Adrenal gland (tissue), 9 donors: ENCODE measurements at regions not wholly inside any gene's neighbourhood (a gene's known extent, or its start where the extent isn't known, plus 50 kb on each side); places are given as distances from the start of the nearest gene placed in this dataset.

Experiments used
- DNase-seq, 7 donors: peaks; one replicate each; pipeline ENCODE4 v3.0.0-alpha.2; 2019 to 2020
- H3K27ac ChIP-seq, 5 donors: fragments of 200-600 bp; sonication (generic) in 4 of 5; 1 replicate in 3 of 5; 2 replicates in 2 of 5; pipeline versions ENCODE4 v1.5.1 to v1.8.0; 2016 to 2020; ENCODE audit warnings: mild to moderate bottlenecking in 1 of 5
- H3K27me3 ChIP-seq: fragments of 200-600 bp; 2 replicates; pipeline ENCODE4 v1.8.0; 2021
- H3K36me3 ChIP-seq, 2 donors: fragments of 200-600 bp; replicated peaks in 1 of 2; 1 replicate in 1 of 2; 2 replicates in 1 of 2; pipeline versions ENCODE4 v1.5.1 to v1.8.0; 2018 to 2022
- H3K4me1 ChIP-seq, 2 donors: fragments of 200-600 bp; replicated peaks in 1 of 2; 1 replicate in 1 of 2; 2 replicates in 1 of 2; pipeline versions ENCODE4 v1.5.1 to v1.8.0; 2018 to 2021
- H3K4me3 ChIP-seq, 4 donors: fragments of 200-600 bp; sonication (generic) in 3 of 4; one replicate each; pipeline ENCODE4 v1.5.1; 2016 to 2018
- H3K9me3 ChIP-seq, 3 donors: fragments of 200-600 bp; sonication (generic) in 1 of 3; replicated peaks in 1 of 3; 1 replicate in 2 of 3; 2 replicates in 1 of 3; pipeline versions ENCODE4 v1.5.1 to v1.8.0; 2016 to 2021
- POLR2A ChIP-seq, 2 donors: fragments of 450-650 bp; IDR thresholded peaks; one replicate each; pipeline ENCODE4 v1.6.1; 2017; ENCODE audit warnings: antibody characterized with exemption in 2 of 2, mild to moderate bottlenecking in 2 of 2, moderate library complexity in 1 of 2
- WGBS, 4 donors: extraction: QIAGEN DNeasy Blood & Tissue Kit in 2 of 4; methylation state at CpG; one replicate each; pipeline versions ENCODE4 v1.1.5 to v1.1.7; 2013 to 2017; 5-methylcytosine and 5-hydroxymethylcytosine counted together
- intact Hi-C, 2 donors: fragments of 100-400 bp; cut with DNase I; formaldehyde crosslinking; loops; one replicate each; pipeline versions ENCODE4 v1.14.1 to v1.15.0; 2022 to 2023
- TF ChIP-seq, protein P1 (sequence below), 6 experiments: fragments of 450-650 bp in 4 of 6; fragments of 200-600 bp in 2 of 6; sonication (generic) in 1 of 6; IDR thresholded peaks; 1 replicate in 5 of 6; 2 replicates in 1 of 6; pipeline versions ENCODE4 v1.5.1 to v1.8.0; 2016 to 2021; ENCODE audit warnings: antibody characterized with exemption in 6 of 6, mild to moderate bottlenecking in 2 of 6, moderate library complexity in 1 of 6
- donor health status: healthy with polysubstance abuse.
- donor health status: Bipolar disorder and iron deficiency.
- donor health status: DM: yes; HTN: yes; CAD: no.
- donor health status: DM: no; HTN: no; CAD: no.
- donor health status: DM: no; HTN: no; CAD: no.

DNA sequence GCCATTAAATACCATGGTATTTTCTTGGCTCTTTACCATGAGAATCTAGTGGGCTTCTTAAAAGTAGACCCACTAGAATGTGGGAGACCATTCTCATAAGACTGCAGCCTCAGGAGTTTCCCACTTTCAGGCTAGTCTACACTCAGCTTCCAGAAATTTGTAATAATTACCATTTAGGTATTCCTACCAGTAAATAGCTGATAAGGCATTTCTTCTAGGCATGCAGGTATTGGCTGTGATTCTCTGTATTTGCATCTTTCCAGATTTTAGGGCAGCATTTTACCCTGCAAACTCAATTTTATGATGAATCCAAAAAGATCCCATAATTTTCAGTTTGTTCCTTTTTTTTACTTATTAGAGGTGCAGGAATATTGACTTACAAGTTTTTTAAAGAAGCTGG is 496.6 kb downstream of the TRAM1L1 start:
- no peak for TF ChIP-seq POLR2A (IDR thresholded peaks at IDR 0.05)
- TF ChIP-seq, protein P1, sequence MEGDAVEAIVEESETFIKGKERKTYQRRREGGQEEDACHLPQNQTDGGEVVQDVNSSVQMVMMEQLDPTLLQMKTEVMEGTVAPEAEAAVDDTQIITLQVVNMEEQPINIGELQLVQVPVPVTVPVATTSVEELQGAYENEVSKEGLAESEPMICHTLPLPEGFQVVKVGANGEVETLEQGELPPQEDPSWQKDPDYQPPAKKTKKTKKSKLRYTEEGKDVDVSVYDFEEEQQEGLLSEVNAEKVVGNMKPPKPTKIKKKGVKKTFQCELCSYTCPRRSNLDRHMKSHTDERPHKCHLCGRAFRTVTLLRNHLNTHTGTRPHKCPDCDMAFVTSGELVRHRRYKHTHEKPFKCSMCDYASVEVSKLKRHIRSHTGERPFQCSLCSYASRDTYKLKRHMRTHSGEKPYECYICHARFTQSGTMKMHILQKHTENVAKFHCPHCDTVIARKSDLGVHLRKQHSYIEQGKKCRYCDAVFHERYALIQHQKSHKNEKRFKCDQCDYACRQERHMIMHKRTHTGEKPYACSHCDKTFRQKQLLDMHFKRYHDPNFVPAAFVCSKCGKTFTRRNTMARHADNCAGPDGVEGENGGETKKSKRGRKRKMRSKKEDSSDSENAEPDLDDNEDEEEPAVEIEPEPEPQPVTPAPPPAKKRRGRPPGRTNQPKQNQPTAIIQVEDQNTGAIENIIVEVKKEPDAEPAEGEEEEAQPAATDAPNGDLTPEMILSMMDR (IDR thresholded peaks at IDR 0.05), result no peak
- H3K27ac ChIP-seq, result no peak overlapping the region
- DNase-seq, result no peak
- no peaks in the 10 kb centered on the region for H3K36me3 ChIP-seq
- no peak overlapping the region for H3K4me3 ChIP-seq
- no peaks in the 10 kb centered on the region for H3K9me3 ChIP-seq
- H3K27me3 ChIP-seq, result no peaks in the 10 kb centered on the region
- intact Hi-C loops, result no loop called here
- no peaks in the 10 kb centered on the region for H3K4me1 ChIP-seq

DNA sequence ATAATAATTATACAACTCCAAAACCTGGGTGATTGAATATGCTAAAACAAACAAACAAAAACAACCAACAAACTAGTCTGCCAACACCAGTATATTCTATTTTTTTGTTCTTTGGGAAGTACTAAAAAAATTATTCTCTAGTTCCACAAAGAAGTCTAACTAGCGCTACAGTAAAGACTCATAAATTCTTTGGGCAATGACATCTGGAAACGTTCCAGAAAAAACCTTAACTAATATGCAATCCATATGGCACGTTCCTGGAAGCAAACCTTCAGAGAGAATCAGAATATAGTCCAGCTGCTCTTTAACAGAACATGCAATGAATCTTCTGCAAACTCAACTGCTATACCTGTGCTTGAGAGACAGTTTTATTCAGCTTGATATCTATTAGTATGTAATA is 500.1 kb downstream of the TRAM1L1 start:
- TF ChIP-seq, protein P1 (IDR thresholded peaks at IDR 0.05), result no peak
- no peak for TF ChIP-seq POLR2A (IDR thresholded peaks at IDR 0.05)
- Histone ChIP-seq H3K9me3 (no peaks in the 10 kb centered on the region), H3K27me3 (no peaks in the 10 kb centered on the region), H3K27ac (no peak overlapping the region), H3K36me3 (no peaks in the 10 kb centered on the region), H3K4me1 (no peaks in the 10 kb centered on the region), H3K4me3 (no peak overlapping the region)
- DNase-seq, result no peak
- intact Hi-C loops, result no loop called here
- 22 to 30% (median 26%) methylated on average over 3 of the region's 3 CpGs for WGBS, 4 donors

DNA sequence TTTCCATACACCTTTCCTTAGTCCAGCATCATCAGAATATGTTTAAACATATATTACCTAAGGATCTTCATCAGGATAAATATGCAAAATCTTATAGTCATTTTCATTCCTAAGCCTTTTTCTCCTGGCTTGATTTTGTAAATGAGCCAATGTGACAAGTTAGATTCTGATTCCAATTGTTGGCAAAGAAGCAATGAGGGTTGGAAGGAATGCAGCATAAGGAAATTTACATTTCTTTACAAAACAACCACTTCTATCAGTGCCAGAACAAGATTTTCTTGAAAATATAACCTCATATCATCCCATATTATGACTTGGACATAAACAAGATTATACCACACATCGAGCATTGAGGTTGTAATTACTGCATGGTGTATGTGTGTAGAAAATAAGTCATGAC is 508.1 kb downstream of the TRAM1L1 start:
- H3K9me3 ChIP-seq, result no peaks in the 10 kb centered on the region
- H3K4me3 ChIP-seq, result no peak overlapping the region
- WGBS, 4 donors, result 60 to 85% (median 77%) methylated on average over 1 of the region's 1 CpG
- H3K27ac ChIP-seq, result no peak overlapping the region
- no peak for TF ChIP-seq POLR2A (IDR thresholded peaks at IDR 0.05)
- TF ChIP-seq, protein P1 (IDR thresholded peaks at IDR 0.05), result no peak
- intact Hi-C loops, result no loop called here
- no peaks in the 10 kb centered on the region for H3K4me1 ChIP-seq
- no peaks in the 10 kb centered on the region for H3K27me3 ChIP-seq
- no peak for DNase-seq
- no peaks in the 10 kb centered on the region for H3K36me3 ChIP-seq

DNA sequence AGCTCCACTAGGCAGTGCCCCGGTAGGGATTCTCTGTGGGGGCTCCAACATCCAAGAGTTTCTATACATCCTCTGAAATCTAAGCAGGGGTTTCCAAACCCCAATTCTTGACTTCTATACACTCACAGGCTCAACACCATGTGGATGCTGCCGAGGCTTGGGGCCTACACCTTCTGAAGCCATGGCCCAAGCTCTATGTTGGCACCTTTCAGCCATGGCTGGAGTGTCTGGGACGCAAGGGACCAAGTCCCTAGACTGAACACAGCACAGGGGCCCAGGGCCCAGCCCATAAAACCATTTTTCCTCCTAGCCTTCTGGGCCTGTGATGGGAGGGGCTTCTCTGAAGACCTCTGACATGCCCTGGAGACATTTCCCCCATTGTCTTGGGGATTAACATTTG is 511.8 kb downstream of the TRAM1L1 start:
- Histone ChIP-seq H3K27ac (no peak overlapping the region), H3K4me1 (no peaks in the 10 kb centered on the region), H3K9me3 (no peaks in the 10 kb centered on the region), H3K27me3 (no peaks in the 10 kb centered on the region), H3K4me3 (no peak overlapping the region), H3K36me3 (no peaks in the 10 kb centered on the region)
- TF ChIP-seq, protein P1 (IDR thresholded peaks at IDR 0.05), result no peak
- TF ChIP-seq POLR2A (IDR thresholded peaks at IDR 0.05), result no peak
- 46 to 78% (median 67%) methylated on average over 3 of the region's 3 CpGs for WGBS, 4 donors
- intact Hi-C loops, result no loop called here
- DNase-seq, result no peak
